GM23248 (cell line): ENCODE measurements at regions not wholly inside any gene's neighbourhood (a gene's known extent, or its start where the extent isn't known, plus 50 kb on each side); places are given as distances from the start of the nearest gene placed in this dataset.

Experiments used
- DNase-seq: peaks from one replicate; pipeline ENCODE4 v3.0.0-alpha.2; 2015
- H2AFZ ChIP-seq: fragments of 200-600 bp; sonication (generic); 2 replicates; pipeline ENCODE4 v1.6.1; 2016; ENCODE audit warnings: antibody characterized with exemption
- H3F3A ChIP-seq: fragments of 200-600 bp; sonication (generic); 2 replicates; pipeline ENCODE4 v1.6.1; 2016; ENCODE audit warnings: mild to moderate bottlenecking, antibody characterized with exemption, mixed run types; ENCODE audit not compliant: insufficient read depth
- H3K27ac ChIP-seq: fragments of 200-600 bp; sonication (generic); 2 replicates; pipeline ENCODE4 v1.5.1; 2016; ENCODE audit warnings: mild to moderate bottlenecking
- H3K27me3 ChIP-seq: fragments of 200-600 bp; sonication (generic); replicated peaks from 2 replicates; pipeline ENCODE4 v1.6.1; 2016; ENCODE audit warnings: mild to moderate bottlenecking; ENCODE audit not compliant: insufficient read depth
- H3K36me3 ChIP-seq: fragments of 200-600 bp; sonication (generic); 2 replicates; pipeline ENCODE4 v1.6.1; 2016; ENCODE audit warnings: low read depth, mild to moderate bottlenecking
- H3K4me1 ChIP-seq: fragments of 200-600 bp; sonication (generic); 2 replicates; pipeline ENCODE4 v1.6.1; 2016; ENCODE audit warnings: mild to moderate bottlenecking; ENCODE audit not compliant: insufficient read depth
- H3K4me2 ChIP-seq: fragments of 200-600 bp; sonication (generic); one replicate; pipeline ENCODE4 v1.6.1; 2016; ENCODE audit warnings: mild to moderate bottlenecking; ENCODE audit not compliant: unreplicated experiment
- H3K4me3 ChIP-seq: fragments of 200-600 bp; sonication (generic); 2 replicates; pipeline ENCODE4 v1.5.1; 2016; ENCODE audit warnings: mild to moderate bottlenecking
- H3K79me2 ChIP-seq: fragments of 200-600 bp; sonication (generic); 2 replicates; pipeline ENCODE4 v1.6.1; 2016; ENCODE audit warnings: mild to moderate bottlenecking; ENCODE audit not compliant: insufficient read depth
- H3K9ac ChIP-seq: fragments of 200-600 bp; sonication (generic); 2 replicates; pipeline ENCODE4 v1.6.1; 2016; ENCODE audit warnings: mild to moderate bottlenecking
- H3K9me2 ChIP-seq: fragments of 200-600 bp; sonication (generic); 2 replicates; pipeline ENCODE4 v1.6.1; 2016; ENCODE audit warnings: mixed run types, mild to moderate bottlenecking, moderate library complexity; ENCODE audit not compliant: insufficient read depth
- H3K9me3 ChIP-seq: fragments of 200-600 bp; sonication (generic); one replicate; pipeline ENCODE4 v1.6.1; 2017; ENCODE audit warnings: low read depth
- H4K20me1 ChIP-seq: fragments of 200-600 bp; sonication (generic); 2 replicates; pipeline ENCODE4 v1.6.0; 2016; ENCODE audit not compliant: insufficient read depth
- EZH2 ChIP-seq: fragments of 200-600 bp; sonication (generic); IDR thresholded peaks from 2 replicates; pipeline ENCODE4 v1.6.1; 2018; ENCODE audit warnings: antibody characterized with exemption, mild to moderate bottlenecking; ENCODE audit not compliant: insufficient read depth, poor library complexity, severe bottlenecking
- EZH2phosphoT487 ChIP-seq: fragments of 200-600 bp; sonication (generic); IDR thresholded peaks from 2 replicates; pipeline ENCODE4 v1.6.1; 2018; ENCODE audit warnings: antibody characterized with exemption, moderate library complexity, mild to moderate bottlenecking, low read depth; ENCODE audit not compliant: insufficient read depth
- WGBS, 2 experiments: methylation state at CpG; one replicate each; pipeline ENCODE4 v1.1.6; 2015 to 2017; ENCODE audit warnings: low lambda C conversion rate in 2 of 2, low coverage in 1 of 2; ENCODE audit errors: missing lambda C conversion rate in 2 of 2; 5-methylcytosine and 5-hydroxymethylcytosine counted together
- in situ Hi-C: fragments of 300-500 bp; cut with MboI; formaldehyde crosslinking; loops from 2 replicates; pipeline ENCODE4 v1.15.0; 2020

DNA sequence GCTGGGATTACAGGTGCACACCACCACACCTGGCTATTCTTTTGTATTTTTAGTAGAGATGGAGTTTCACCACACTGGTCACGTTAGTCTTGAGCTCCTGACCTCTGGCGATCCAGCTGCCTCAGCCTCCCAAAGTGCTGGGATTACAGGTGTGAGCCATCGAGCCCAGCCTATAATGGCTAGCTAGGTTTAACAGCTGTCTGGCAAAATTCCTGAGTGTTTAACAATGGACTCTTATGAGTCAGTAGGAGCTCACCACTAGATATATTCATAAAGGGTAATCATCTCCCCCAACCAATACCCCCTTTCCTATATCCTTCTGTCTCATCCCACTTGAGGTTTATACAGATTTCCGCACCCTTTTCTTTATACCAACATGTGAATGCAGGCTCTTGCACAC lies 91.5 kb upstream of the CDH13 start:
- no peaks in the 10 kb centered on the region for H3K79me2 ChIP-seq
- no peak overlapping the region for H2AFZ ChIP-seq
- in situ Hi-C loops, result no loop called here
- no peaks in the 10 kb centered on the region for H3K9me2 ChIP-seq
- peaks cover 12% of the 10 kb centered on the region for H3K27me3 ChIP-seq
- H3F3A ChIP-seq, result no peaks in the 10 kb centered on the region
- WGBS, 2 experiments, result 40 to 53% methylated on average over 4 of the region's 4 CpGs
- H3K4me3 ChIP-seq, result no peak overlapping the region
- TF ChIP-seq EZH2phosphoT487 (no peak), EZH2 (no peak)
- DNase-seq, result no peak
- H3K4me1 ChIP-seq, result no peaks in the 10 kb centered on the region
- H3K36me3 ChIP-seq, result no peaks in the 10 kb centered on the region
- no peaks in the 10 kb centered on the region for H4K20me1 ChIP-seq
- no peaks in the 10 kb centered on the region for H3K9me3 ChIP-seq
- H3K4me2 ChIP-seq, result no peak overlapping the region
- no peak overlapping the region for H3K27ac ChIP-seq
- no peak overlapping the region for H3K9ac ChIP-seq

DNA sequence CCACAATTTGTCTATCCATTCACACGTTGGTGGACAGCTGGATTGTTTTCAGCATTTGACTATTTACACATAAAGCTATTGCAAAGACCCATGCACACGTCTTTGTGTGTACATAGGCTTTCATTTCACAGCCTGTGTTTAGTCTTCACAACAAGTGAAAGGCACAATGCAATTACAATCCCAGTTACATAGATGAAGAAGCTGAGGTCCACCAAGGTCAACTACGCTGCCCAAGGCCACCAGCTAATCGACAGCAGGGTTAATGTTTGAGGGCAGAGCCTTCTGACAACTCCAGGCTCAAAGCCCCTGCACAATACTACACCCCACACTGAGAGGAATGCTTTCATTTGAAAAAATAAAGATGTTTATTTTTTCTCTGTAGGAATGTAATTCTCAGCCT lies 93.6 kb upstream of the CDH13 start:
- Histone ChIP-seq H3K36me3 (no peaks in the 10 kb centered on the region), H3K9me2 (no peaks in the 10 kb centered on the region), H3K4me3 (no peak overlapping the region), H2AFZ (no peak overlapping the region), H3K27me3 (peaks cover 6% of the 10 kb centered on the region; the same call in 1 of the 2 replicates), H3K79me2 (no peaks in the 10 kb centered on the region), H3K9me3 (no peaks in the 10 kb centered on the region), H3F3A (no peaks in the 10 kb centered on the region), H3K4me2 (no peak overlapping the region), H3K27ac (no peak overlapping the region), H3K9ac (no peak overlapping the region), H3K4me1 (no peaks in the 10 kb centered on the region), H4K20me1 (no peaks in the 10 kb centered on the region)
- TF ChIP-seq EZH2phosphoT487 (no peak), EZH2 (no peak)
- in situ Hi-C loops, result no loop called here
- WGBS, 2 experiments, result 9 to 12% methylated on average over 4 of the region's 4 CpGs
- DNase-seq, result no peak

DNA sequence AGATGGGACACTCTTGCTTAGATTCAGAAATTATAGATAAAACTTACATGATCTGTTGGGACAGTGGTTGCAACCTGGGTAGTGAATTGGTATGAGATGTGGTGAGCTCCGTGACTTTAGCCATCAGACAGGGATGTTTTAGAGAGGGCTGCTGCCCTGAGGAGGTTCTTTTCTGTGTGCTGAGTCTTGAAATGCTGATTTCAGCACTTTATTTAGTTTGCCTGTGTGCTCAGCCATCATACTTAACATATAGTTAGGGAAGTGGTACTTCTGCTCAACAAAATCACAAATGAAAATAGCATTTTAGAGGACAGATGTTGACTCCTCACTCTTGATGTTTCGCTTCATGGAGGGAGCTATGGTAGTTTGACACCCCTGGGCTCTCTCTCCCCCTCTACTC lies 95.9 kb upstream of the CDH13 start:
- H3K9me2 ChIP-seq, result no peaks in the 10 kb centered on the region
- H2AFZ ChIP-seq, result no peak overlapping the region
- no peaks in the 10 kb centered on the region for H3F3A ChIP-seq
- no peak overlapping the region for H3K9ac ChIP-seq
- TF ChIP-seq EZH2phosphoT487, result no peak
- TF ChIP-seq EZH2, result no peak
- no peak overlapping the region for H3K4me2 ChIP-seq
- H3K27me3 ChIP-seq, result 0 out of 2 replicates have a peak, but pooled peaks cover 6% of the 10 kb centered on the region
- 21 to 33% methylated on average over 2 of the region's 2 CpGs for WGBS, 2 experiments
- H4K20me1 ChIP-seq, result no peaks in the 10 kb centered on the region
- no peaks in the 10 kb centered on the region for H3K4me1 ChIP-seq
- no peak for DNase-seq
- no peaks in the 10 kb centered on the region for H3K79me2 ChIP-seq
- H3K27ac ChIP-seq, result no peak overlapping the region
- H3K9me3 ChIP-seq, result no peaks in the 10 kb centered on the region
- in situ Hi-C loops, result no loop called here
- H3K36me3 ChIP-seq, result no peaks in the 10 kb centered on the region
- H3K4me3 ChIP-seq, result no peak overlapping the region

- no peaks in the 10 kb centered on the region for H3K9me2 ChIP-seq
- H4K20me1 ChIP-seq, result no peaks in the 10 kb centered on the region
- H3K36me3 ChIP-seq, result no peaks in the 10 kb centered on the region
- no peaks in the 10 kb centered on the region for H3K79me2 ChIP-seq
- H3K27me3 ChIP-seq, result no peaks in the 10 kb centered on the region
- H3K4me1 ChIP-seq, result no peaks in the 10 kb centered on the region
- no peaks in the 10 kb centered on the region for H3K9me3 ChIP-seq
- H3K4me2 ChIP-seq, result no peak overlapping the region
- no peak for DNase-seq
- in situ Hi-C loops, result no loop called here
- no peak overlapping the region for H3K9ac ChIP-seq
- WGBS, 2 experiments, result 50 to 58% methylated on average over 7 of the region's 7 CpGs
- TF ChIP-seq EZH2 (no peak), EZH2phosphoT487 (no peak)
- H2AFZ ChIP-seq, result no peak overlapping the region
- no peak overlapping the region for H3K27ac ChIP-seq
- H3F3A ChIP-seq, result no peaks in the 10 kb centered on the region
- H3K4me3 ChIP-seq, result no peak overlapping the region
Observed at GRCh38 chr16:82527101-82527500, 99.7 kb upstream of the CDH13 start.

GRCh38 chr16:82524976-82525375 lies 101.8 kb upstream of the CDH13 start:
- H3F3A ChIP-seq, result no peaks in the 10 kb centered on the region
- no peak for TF ChIP-seq EZH2phosphoT487
- no peak for TF ChIP-seq EZH2
- WGBS, 2 experiments, result 7 to 13% methylated on average over 1 of the region's 1 CpG
- DNase-seq, result no peak
- no peaks in the 10 kb centered on the region for H3K36me3 ChIP-seq
- no peak overlapping the region for H3K4me3 ChIP-seq
- no peaks in the 10 kb centered on the region for H3K9me3 ChIP-seq
- H4K20me1 ChIP-seq, result no peaks in the 10 kb centered on the region
- H3K79me2 ChIP-seq, result no peaks in the 10 kb centered on the region
- H3K27me3 ChIP-seq, result no peaks in the 10 kb centered on the region
- no peak overlapping the region for H3K4me2 ChIP-seq
- H3K9ac ChIP-seq, result no peak overlapping the region
- no peak overlapping the region for H3K27ac ChIP-seq
- H3K4me1 ChIP-seq, result no peaks in the 10 kb centered on the region
- H3K9me2 ChIP-seq, result no peaks in the 10 kb centered on the region
- in situ Hi-C loops, result no loop called here
- no peak overlapping the region for H2AFZ ChIP-seq
